GM12892 (cell line): ENCODE measurements at regions not wholly inside any gene's neighbourhood (a gene's known extent, or its start where the extent isn't known, plus 50 kb on each side); places are given as distances from the start of the nearest gene placed in this dataset.

Experiments used
- POLR2A ChIP-seq: IDR thresholded peaks from 2 replicates; pipeline ENCODE4 v1.6.1; 2011; ENCODE audit warnings: low read depth, low read length, control low read depth
- POLR2AphosphoS5 ChIP-seq: IDR thresholded peaks from 2 replicates; pipeline ENCODE4 v1.6.1; 2011; ENCODE audit warnings: low read depth, low read length, control low read depth

DNA sequence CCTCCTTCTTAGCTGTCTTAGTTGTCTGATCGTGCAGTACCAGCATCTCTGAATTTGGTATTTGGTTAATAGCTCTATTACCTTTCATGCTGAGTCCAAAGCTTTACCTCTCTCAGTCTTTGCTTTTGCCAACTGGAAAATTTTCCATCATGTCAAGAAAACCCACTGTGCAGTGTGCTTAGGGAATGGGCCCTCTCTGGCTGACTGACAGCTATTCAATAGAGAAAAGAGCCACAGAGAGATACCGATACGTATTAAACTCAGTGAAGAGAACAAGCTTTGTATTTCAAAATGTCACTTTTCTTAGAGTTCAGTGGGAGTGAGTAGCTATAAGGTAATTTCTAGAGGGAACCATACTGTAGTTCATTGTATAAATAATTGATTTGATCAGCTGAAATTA is 1507.1 kb downstream of the C4orf33 start:
- TF ChIP-seq POLR2AphosphoS5 (no peak), POLR2A (no peak)
